ENCODE measurements at regions not wholly inside any gene's neighbourhood (a gene's known extent, or its start where the extent isn't known, plus 50 kb on each side); places are given as distances from the start of the nearest gene placed in this dataset.

- Mint-ChIP-seq H3K36me3 (no peaks in the 10 kb centered on the region), H3K27me3 (no peaks in the 10 kb centered on the region)
Observed at GRCh38 chr18:11307716-11308115, 158.3 kb upstream of the PIEZO2 start.

DNA sequence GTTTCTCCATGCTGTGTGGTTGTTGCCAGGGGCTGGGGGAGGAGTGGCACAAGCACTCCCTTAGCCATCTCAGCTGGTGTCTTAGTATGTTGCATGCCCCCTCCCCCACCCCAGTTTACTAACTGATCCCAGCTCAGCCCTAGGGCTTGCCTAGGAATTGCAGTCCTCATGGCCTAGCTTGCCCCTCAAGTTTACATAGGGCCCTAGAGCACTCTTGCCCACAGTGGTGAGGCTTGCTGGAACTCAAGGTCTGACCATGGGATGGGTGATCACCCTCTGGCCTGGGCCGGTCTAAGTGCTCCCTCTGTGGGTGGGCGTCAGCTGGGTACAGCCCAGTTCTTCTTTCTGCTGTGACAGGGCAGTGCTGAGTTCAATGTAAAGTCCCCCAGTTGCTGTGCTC, 156.1 kb upstream of the PIEZO2 start:
- Mint-ChIP-seq H3K9me3 (peaks cover 14 to 21% (median 18%) of the 10 kb centered on the region in 3 donors), H3K27ac (no peak overlapping the region), H3K4me3 (no peak overlapping the region), H3K27me3 (no peaks in the 10 kb centered on the region), H3K36me3 (no peaks in the 10 kb centered on the region), H3K4me1 (no peaks in the 10 kb centered on the region)
- CTCF ChIA-PET = no interaction called here
- H3K27me3 ChIP-seq (replicated peaks in 1 of 2; ENCODE audit: control insufficient read depth in 2 of 2, extremely low read depth in 1 of 2, insufficient read depth in 2 of 2, low read length in 1 of 2) = peaks cover 0 to 4% of the 10 kb centered on the region in 2 experiments
- H3K9me3 ChIP-seq = no peaks in the 10 kb centered on the region
- H3K36me3 ChIP-seq (ENCODE audit: control insufficient read depth in 2 of 2, extremely low read depth in 1 of 2, insufficient read depth in 1 of 2, low read length in 1 of 2) = no peaks in the 10 kb centered on the region
- ATAC-seq (replicated peaks in 1 of 4) = no peak
- no peaks in the 10 kb centered on the region for H3K4me1 ChIP-seq (ENCODE audit: control insufficient read depth in 1 of 2, extremely low read depth in 1 of 2, insufficient read depth in 2 of 2, low read length in 2 of 2)
- POLR2A ChIA-PET = no interaction called here
- no peak overlapping the region for H3K4me3 ChIP-seq (ENCODE audit: control insufficient read depth in 1 of 2, extremely low read depth in 1 of 2, low read length in 1 of 2)
- WGBS (ENCODE audit: insufficient coverage) = 85% methylated on average over 2 of the region's 2 CpGs
- H3K27ac ChIP-seq (ENCODE audit: low read length) = no peak overlapping the region
- no peak for DNase-seq

More at GRCh38 chr18:11307716-11308115, 158.3 kb upstream of the PIEZO2 start:
- Mint-ChIP-seq H3K4me1 (no peaks in the 10 kb centered on the region), H3K4me3 (no peak overlapping the region), H3K27ac (no peak overlapping the region), H3K9me3 (peaks cover 3 to 12% (median 10%) of the 10 kb centered on the region in 3 donors)
- ChIA-PET CTCF (interaction anchor here in 1 of 2 donors (0.6 kb wide), 1 partner anchor 27 kb away, joined by 3 read pairs; no protein-coding TSS in a partner anchor), POLR2A (no interaction called here)
- Histone ChIP-seq H3K9me3 (no peaks in the 10 kb centered on the region), H3K4me3 (ENCODE audit: control insufficient read depth in 1 of 2, extremely low read depth in 1 of 2, low read length in 1 of 2) (no peak overlapping the region), H3K27me3 (replicated peaks in 1 of 2; ENCODE audit: control insufficient read depth in 2 of 2, extremely low read depth in 1 of 2, insufficient read depth in 2 of 2, low read length in 1 of 2) (peaks cover 0 to 4% of the 10 kb centered on the region in 2 experiments), H3K36me3 (ENCODE audit: control insufficient read depth in 2 of 2, extremely low read depth in 1 of 2, insufficient read depth in 1 of 2, low read length in 1 of 2) (no peaks in the 10 kb centered on the region), H3K4me1 (ENCODE audit: control insufficient read depth in 1 of 2, extremely low read depth in 1 of 2, insufficient read depth in 2 of 2, low read length in 2 of 2) (no peaks in the 10 kb centered on the region), H3K27ac (ENCODE audit: low read length) (no peak overlapping the region)
- WGBS (ENCODE audit: insufficient coverage) = 100% methylated on average over 1 of the region's 2 CpGs
- DNase-seq = no peak
- no peak for ATAC-seq (replicated peaks in 1 of 4)

- WGBS (ENCODE audit: insufficient coverage) = 34% methylated on average over 2 of the region's 4 CpGs
Observed at GRCh38 chr18:11304928-11305327, 155.6 kb upstream of the PIEZO2 start.

DNA sequence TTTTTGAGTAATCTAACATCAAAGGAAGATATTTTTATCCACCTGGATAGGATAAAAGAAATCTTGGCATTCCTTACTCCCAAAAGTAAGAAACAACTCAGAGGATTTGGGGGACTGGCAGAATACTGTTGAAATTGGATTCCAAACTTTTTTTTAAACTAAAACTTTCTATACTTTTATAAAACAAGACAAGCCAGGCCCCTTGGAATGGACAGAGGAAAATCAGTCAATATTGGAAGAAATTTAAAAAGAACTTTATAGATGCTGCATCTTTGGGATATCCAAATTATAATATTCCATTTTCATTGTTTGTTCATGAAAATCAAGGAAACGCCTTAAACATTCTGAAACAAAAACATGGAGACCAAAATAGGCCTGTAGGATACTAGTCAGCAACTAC, 147.6 kb upstream of the PIEZO2 start:
- no peaks in the 10 kb centered on the region for H3K27me3 ChIP-seq (replicated peaks in 1 of 2; ENCODE audit: control insufficient read depth in 2 of 2, extremely low read depth in 1 of 2, insufficient read depth in 2 of 2, low read length in 1 of 2)
- H3K9me3 ChIP-seq = no peaks in the 10 kb centered on the region
- DNase-seq (no peak), ATAC-seq (replicated peaks in 1 of 4) (no peak)
- H3K27ac ChIP-seq (ENCODE audit: low read length) = no peak overlapping the region
- WGBS (ENCODE audit: insufficient coverage) = 44% methylated on average over 1 of the region's 1 CpG
- ChIA-PET POLR2A (no interaction called here), CTCF (no interaction called here)
- Mint-ChIP-seq H3K36me3 (no peaks in the 10 kb centered on the region), H3K4me3 (no peak overlapping the region), H3K27me3 (no peaks in the 10 kb centered on the region), H3K9me3 (peaks cover 10 to 19% (median 16%) of the 10 kb centered on the region in 3 donors), H3K4me1 (no peaks in the 10 kb centered on the region), H3K27ac (no peak overlapping the region)
- no peak overlapping the region for H3K4me3 ChIP-seq (ENCODE audit: control insufficient read depth in 1 of 2, extremely low read depth in 1 of 2, low read length in 1 of 2)
- no peaks in the 10 kb centered on the region for H3K4me1 ChIP-seq (ENCODE audit: control insufficient read depth in 1 of 2, extremely low read depth in 1 of 2, insufficient read depth in 2 of 2, low read length in 2 of 2)
- H3K36me3 ChIP-seq (ENCODE audit: control insufficient read depth in 2 of 2, extremely low read depth in 1 of 2, insufficient read depth in 1 of 2, low read length in 1 of 2) = no peaks in the 10 kb centered on the region

More at GRCh38 chr18:11304928-11305327, 155.6 kb upstream of the PIEZO2 start:
- Mint-ChIP-seq H3K9me3 (peaks cover 17 to 22% (median 18%) of the 10 kb centered on the region in 3 donors), H3K27ac (no peak overlapping the region), H3K4me3 (no peak overlapping the region), H3K36me3 (no peaks in the 10 kb centered on the region), H3K4me1 (no peaks in the 10 kb centered on the region), H3K27me3 (no peaks in the 10 kb centered on the region)
- no peak overlapping the region for H3K27ac ChIP-seq (ENCODE audit: low read length)
- peaks cover 0 to 4% of the 10 kb centered on the region in 2 experiments for H3K27me3 ChIP-seq (replicated peaks in 1 of 2; ENCODE audit: control insufficient read depth in 2 of 2, extremely low read depth in 1 of 2, insufficient read depth in 2 of 2, low read length in 1 of 2)
- ATAC-seq (replicated peaks in 1 of 4) (no peak), DNase-seq (no peak)
- H3K9me3 ChIP-seq = no peaks in the 10 kb centered on the region
- no peaks in the 10 kb centered on the region for H3K4me1 ChIP-seq (ENCODE audit: control insufficient read depth in 1 of 2, extremely low read depth in 1 of 2, insufficient read depth in 2 of 2, low read length in 2 of 2)
- H3K4me3 ChIP-seq (ENCODE audit: control insufficient read depth in 1 of 2, extremely low read depth in 1 of 2, low read length in 1 of 2) = no peak overlapping the region
- CTCF ChIA-PET = no interaction called here
- POLR2A ChIA-PET = no interaction called here
- H3K36me3 ChIP-seq (ENCODE audit: control insufficient read depth in 2 of 2, extremely low read depth in 1 of 2, insufficient read depth in 1 of 2, low read length in 1 of 2) = no peaks in the 10 kb centered on the region

GRCh38 chr18:11293794-11294193, 144.4 kb upstream of the PIEZO2 start:
- H3K4me1 Mint-ChIP-seq = no peaks in the 10 kb centered on the region
- ChIA-PET CTCF (no interaction called here), POLR2A (no interaction called here)
- 50% methylated on average over 1 of the region's 2 CpGs for WGBS (ENCODE audit: insufficient coverage)
- no peaks in the 10 kb centered on the region for H3K27me3 Mint-ChIP-seq
- no peaks in the 10 kb centered on the region for H3K36me3 Mint-ChIP-seq
- H3K27ac ChIP-seq (ENCODE audit: low read length) = no peak overlapping the region
- H3K4me1 ChIP-seq (ENCODE audit: control insufficient read depth in 1 of 2, extremely low read depth in 1 of 2, insufficient read depth in 2 of 2, low read length in 2 of 2) = no peaks in the 10 kb centered on the region
- H3K4me3 Mint-ChIP-seq = no peak overlapping the region
- no peaks in the 10 kb centered on the region for H3K27me3 ChIP-seq (replicated peaks in 1 of 2; ENCODE audit: control insufficient read depth in 2 of 2, extremely low read depth in 1 of 2, insufficient read depth in 2 of 2, low read length in 1 of 2)
- H3K36me3 ChIP-seq (ENCODE audit: control insufficient read depth in 2 of 2, extremely low read depth in 1 of 2, insufficient read depth in 1 of 2, low read length in 1 of 2) = no peaks in the 10 kb centered on the region
- no peak overlapping the region for H3K4me3 ChIP-seq (ENCODE audit: control insufficient read depth in 1 of 2, extremely low read depth in 1 of 2, low read length in 1 of 2)
- DNase-seq (no peak), ATAC-seq (replicated peaks in 1 of 4) (no peak)
- H3K27ac Mint-ChIP-seq = no peak overlapping the region
- H3K9me3 Mint-ChIP-seq = no peaks in the 10 kb centered on the region
- H3K9me3 ChIP-seq = no peaks in the 10 kb centered on the region

DNA sequence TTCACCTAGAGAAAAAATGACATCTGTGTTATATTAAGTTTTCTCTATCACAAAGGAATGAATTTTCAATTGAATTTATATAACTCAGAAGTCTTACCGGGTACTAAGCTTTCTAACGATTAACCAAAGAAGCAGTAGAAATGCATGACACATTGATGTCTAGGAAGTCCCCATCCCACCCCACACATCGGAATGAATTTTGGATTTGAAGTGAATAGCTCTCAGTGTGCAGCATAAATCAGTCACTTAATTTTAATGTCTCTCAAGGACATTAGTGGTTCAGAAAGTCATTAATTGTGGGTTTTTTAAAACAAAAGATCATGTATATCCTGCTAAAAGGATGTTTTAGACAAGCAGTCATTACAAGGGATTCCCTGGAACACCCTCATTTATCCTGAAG, 141.4 kb upstream of the PIEZO2 start:
- ATAC-seq (replicated peaks in 1 of 4) (no peak), DNase-seq (no peak)
- Mint-ChIP-seq H3K36me3 (no peaks in the 10 kb centered on the region), H3K4me3 (no peak overlapping the region), H3K27me3 (no peaks in the 10 kb centered on the region), H3K9me3 (no peaks in the 10 kb centered on the region), H3K4me1 (no peaks in the 10 kb centered on the region), H3K27ac (no peak overlapping the region)
- POLR2A ChIA-PET = no interaction called here
- Histone ChIP-seq H3K9me3 (no peaks in the 10 kb centered on the region), H3K27ac (ENCODE audit: low read length) (no peak overlapping the region), H3K4me3 (ENCODE audit: control insufficient read depth in 1 of 2, extremely low read depth in 1 of 2, low read length in 1 of 2) (no peak overlapping the region), H3K36me3 (ENCODE audit: control insufficient read depth in 2 of 2, extremely low read depth in 1 of 2, insufficient read depth in 1 of 2, low read length in 1 of 2) (no peaks in the 10 kb centered on the region), H3K27me3 (replicated peaks in 1 of 2; ENCODE audit: control insufficient read depth in 2 of 2, extremely low read depth in 1 of 2, insufficient read depth in 2 of 2, low read length in 1 of 2) (no peaks in the 10 kb centered on the region), H3K4me1 (ENCODE audit: control insufficient read depth in 1 of 2, extremely low read depth in 1 of 2, insufficient read depth in 2 of 2, low read length in 2 of 2) (no peaks in the 10 kb centered on the region)
- WGBS (ENCODE audit: insufficient coverage) = no CpG with 5 or more reads among the region's 3 CpGs
- CTCF ChIA-PET = no interaction called here

- Histone ChIP-seq H3K27me3 (replicated peaks in 1 of 2; ENCODE audit: control insufficient read depth in 2 of 2, extremely low read depth in 1 of 2, insufficient read depth in 2 of 2, low read length in 1 of 2) (no peaks in the 10 kb centered on the region), H3K36me3 (ENCODE audit: control insufficient read depth in 2 of 2, extremely low read depth in 1 of 2, insufficient read depth in 1 of 2, low read length in 1 of 2) (no peaks in the 10 kb centered on the region), H3K4me3 (ENCODE audit: control insufficient read depth in 1 of 2, extremely low read depth in 1 of 2, low read length in 1 of 2) (no peak overlapping the region), H3K9me3 (no peaks in the 10 kb centered on the region), H3K27ac (ENCODE audit: low read length) (no peak overlapping the region), H3K4me1 (ENCODE audit: control insufficient read depth in 1 of 2, extremely low read depth in 1 of 2, insufficient read depth in 2 of 2, low read length in 2 of 2) (no peaks in the 10 kb centered on the region)
- 83% methylated on average over 1 of the region's 1 CpG for WGBS (ENCODE audit: insufficient coverage)
- POLR2A ChIA-PET = no interaction called here
- DNase-seq (no peak), ATAC-seq (replicated peaks in 1 of 4) (no peak)
- no peaks in the 10 kb centered on the region for H3K36me3 Mint-ChIP-seq
- no peaks in the 10 kb centered on the region for H3K9me3 Mint-ChIP-seq
- H3K4me1 Mint-ChIP-seq = no peaks in the 10 kb centered on the region
- no peak overlapping the region for H3K4me3 Mint-ChIP-seq
- CTCF ChIA-PET = no interaction called here
- no peaks in the 10 kb centered on the region for H3K27me3 Mint-ChIP-seq
- no peak overlapping the region for H3K27ac Mint-ChIP-seq
Observed at GRCh38 chr18:11289248-11289647, 139.9 kb upstream of the PIEZO2 start.

Measured in T-cell (primary cell).